Vagina (tissue), 2 donors: ENCODE measurements at regions not wholly inside any gene's neighbourhood (a gene's known extent, or its start where the extent isn't known, plus 50 kb on each side); places are given as distances from the start of the nearest gene placed in this dataset.

Experiments
- DNase-seq, 2 donors: peaks; one replicate each; pipeline ENCODE4 v3.0.0-alpha.2; 2017; ENCODE audit errors: extremely low spot score in 2 of 2
- H3K27ac ChIP-seq: fragments of 200-600 bp; sonication (generic); one replicate; pipeline ENCODE4 v1.5.1; 2019
- H3K27me3 ChIP-seq: fragments of 200-600 bp; sonication (generic); one replicate; pipeline ENCODE4 v1.5.1; 2019
- H3K36me3 ChIP-seq, 2 donors: fragments of 200-600 bp; sonication (generic); one replicate each; pipeline ENCODE4 v1.5.1; 2017 to 2019
- H3K4me1 ChIP-seq: fragments of 200-600 bp; sonication (generic); one replicate; pipeline ENCODE4 v1.5.1; 2019
- H3K4me3 ChIP-seq, 2 donors: fragments of 200-600 bp; sonication (generic); 1 replicate in 1 of 2; 2 replicates in 1 of 2; pipeline ENCODE4 v1.5.1; 2016 to 2019
- H3K9me3 ChIP-seq: fragments of 200-600 bp; sonication (generic); one replicate; pipeline ENCODE4 v1.5.1; 2019
- CTCF ChIP-seq, 3 experiments: fragments of 450-650 bp in 2 of 3; fragments of 200-600 bp in 1 of 3; sonication (generic) in 1 of 3; IDR thresholded peaks; one replicate each; pipeline ENCODE4 v1.5.1; 2017 to 2019; ENCODE audit warnings: antibody characterized with exemption in 3 of 3, mild to moderate bottlenecking in 2 of 3, moderate library complexity in 2 of 3
- POLR2A ChIP-seq, 2 donors: fragments of 450-650 bp; IDR thresholded peaks; one replicate each; pipeline ENCODE4 v1.6.1; 2017; ENCODE audit warnings: antibody characterized with exemption in 2 of 2, mild to moderate bottlenecking in 2 of 2, moderate library complexity in 2 of 2
- POLR2AphosphoS5 ChIP-seq, 2 donors: sonication (generic); formaldehyde crosslinking; IDR thresholded peaks; one replicate each; pipeline ENCODE4 v1.9.0; 2017; ENCODE audit warnings: antibody characterized with exemption in 2 of 2, mild to moderate bottlenecking in 2 of 2, low read depth in 1 of 2; ENCODE audit not compliant: insufficient read depth in 1 of 2
- intact Hi-C: fragments of 100-400 bp; cut with DNase I; formaldehyde crosslinking; loops from one replicate; pipeline ENCODE4 v1.15.1; 2023

GRCh38 chr3:168981396-168981795 lies 682.1 kb downstream of the MECOM start:
- H3K9me3 ChIP-seq, result no peaks in the 10 kb centered on the region
- H3K4me3 ChIP-seq, result no peak overlapping the region
- no peaks in the 10 kb centered on the region for H3K27me3 ChIP-seq
- TF ChIP-seq POLR2A (IDR thresholded peaks at IDR 0.05) (no peak), CTCF (IDR thresholded peaks at IDR 0.05) (no peak), POLR2AphosphoS5 (IDR thresholded peaks at IDR 0.05; ENCODE audit: insufficient read depth in 1 of 2, low read depth in 1 of 2) (no peak)
- intact Hi-C loops, result no loop called here
- no peaks in the 10 kb centered on the region for H3K4me1 ChIP-seq
- H3K27ac ChIP-seq, result no peak overlapping the region
- DNase-seq, result no peak
- H3K36me3 ChIP-seq, result no peaks in the 10 kb centered on the region

GRCh38 chr3:168977716-168978374 lies 685.7 kb downstream of the MECOM start:
- TF ChIP-seq POLR2AphosphoS5 (IDR thresholded peaks at IDR 0.05; ENCODE audit: insufficient read depth in 1 of 2, low read depth in 1 of 2), result no peak
- no peak for TF ChIP-seq CTCF (IDR thresholded peaks at IDR 0.05)
- no peak for TF ChIP-seq POLR2A (IDR thresholded peaks at IDR 0.05)
- no peak for DNase-seq
- H3K4me3 ChIP-seq, result no peak overlapping the region
- H3K27me3 ChIP-seq, result no peaks in the 10 kb centered on the region
- H3K9me3 ChIP-seq, result no peaks in the 10 kb centered on the region
- no peaks in the 10 kb centered on the region for H3K36me3 ChIP-seq
- H3K4me1 ChIP-seq, result no peaks in the 10 kb centered on the region
- intact Hi-C loops, result no loop called here
- no peak overlapping the region for H3K27ac ChIP-seq

GRCh38 chr3:168976969-168977368 lies 686.5 kb downstream of the MECOM start:
- TF ChIP-seq CTCF (IDR thresholded peaks at IDR 0.05), result no peak
- no peak for TF ChIP-seq POLR2A (IDR thresholded peaks at IDR 0.05)
- TF ChIP-seq POLR2AphosphoS5 (IDR thresholded peaks at IDR 0.05; ENCODE audit: insufficient read depth in 1 of 2, low read depth in 1 of 2), result no peak

GRCh38 chr3:168975576-168975975 lies 687.9 kb downstream of the MECOM start:
- Histone ChIP-seq H3K4me3 (no peak overlapping the region), H3K36me3 (no peaks in the 10 kb centered on the region), H3K9me3 (no peaks in the 10 kb centered on the region), H3K27ac (no peak overlapping the region), H3K4me1 (no peaks in the 10 kb centered on the region), H3K27me3 (no peaks in the 10 kb centered on the region)
- TF ChIP-seq POLR2AphosphoS5 (IDR thresholded peaks at IDR 0.05; ENCODE audit: insufficient read depth in 1 of 2, low read depth in 1 of 2) (no peak), CTCF (IDR thresholded peaks at IDR 0.05) (no peak), POLR2A (IDR thresholded peaks at IDR 0.05) (no peak)
- intact Hi-C loops, result no loop called here
- no peak for DNase-seq

More at GRCh38 chr3:168976969-168977368, 686.5 kb downstream of the MECOM start:
- Histone ChIP-seq H3K36me3 (no peaks in the 10 kb centered on the region), H3K9me3 (no peaks in the 10 kb centered on the region), H3K27me3 (no peaks in the 10 kb centered on the region), H3K27ac (no peak overlapping the region), H3K4me3 (no peak overlapping the region), H3K4me1 (no peaks in the 10 kb centered on the region)
- no peak for DNase-seq
- intact Hi-C loops, result no loop called here

- Histone ChIP-seq H3K9me3 (no peaks in the 10 kb centered on the region), H3K36me3 (no peaks in the 10 kb centered on the region), H3K27me3 (no peaks in the 10 kb centered on the region), H3K4me1 (no peaks in the 10 kb centered on the region), H3K27ac (no peak overlapping the region), H3K4me3 (no peak overlapping the region)
- no peak for TF ChIP-seq POLR2A (IDR thresholded peaks at IDR 0.05)
- TF ChIP-seq CTCF (IDR thresholded peaks at IDR 0.05), result no peak
- no peak for TF ChIP-seq POLR2AphosphoS5 (IDR thresholded peaks at IDR 0.05; ENCODE audit: insufficient read depth in 1 of 2, low read depth in 1 of 2)
- intact Hi-C loops, result no loop called here
- DNase-seq, result no peak
These were observed 688.7 kb downstream of the MECOM start for GRCh38 chr3:168974617-168975403.
